Stimulated activated CD8-positive, alpha-beta memory T cell treated with anti-CD3 and anti-CD28 coated beads, Interleukin-2, amount 100 ng/mL, for 48 hours (primary cell): ENCODE measurements at regions not wholly inside any gene's neighbourhood (a gene's known extent, or its start where the extent isn't known, plus 50 kb on each side); places are given as distances from the start of the nearest gene placed in this dataset.

ENCODE experiments used
- DNase-seq, 2 donors: peaks; one replicate each; pipeline ENCODE4 v3.0.0-alpha.2; 2020; ENCODE audit warnings: low read depth in 2 of 2

- DNase-seq = no peak
Measured at GRCh38 chr1:221363039-221363438, 378.9 kb downstream of the DUSP10 start.

GRCh38 chr1:221366495-221367110, 375.3 kb downstream of the DUSP10 start:
- no peak for DNase-seq

- no peak for DNase-seq
Measured at GRCh38 chr1:221371705-221372104, 370.2 kb downstream of the DUSP10 start.

- no peak for DNase-seq
Measured at GRCh38 chr1:221373795-221374194, 368.1 kb downstream of the DUSP10 start.

- no peak for DNase-seq
Measured at GRCh38 chr1:221376286-221376685, 365.6 kb downstream of the DUSP10 start.

GRCh38 chr1:221381910-221382623, 359.8 kb downstream of the DUSP10 start:
- DNase-seq = no peak

- no peak for DNase-seq
Measured at GRCh38 chr1:221392453-221392852, 349.4 kb downstream of the DUSP10 start.

GRCh38 chr1:221394011-221394544, 347.8 kb downstream of the DUSP10 start:
- no peak for DNase-seq

- DNase-seq = no peak
Measured at GRCh38 chr1:221396526-221396925, 345.4 kb downstream of the DUSP10 start.

GRCh38 chr1:221397141-221397540, 344.7 kb downstream of the DUSP10 start:
- no peak for DNase-seq

- DNase-seq = no peak
Measured at GRCh38 chr1:221397606-221398005, 344.3 kb downstream of the DUSP10 start.

- no peak for DNase-seq
Measured at GRCh38 chr1:221405146-221405545, 336.7 kb downstream of the DUSP10 start.

- DNase-seq = no peak
Measured at GRCh38 chr1:221408117-221408803, 333.6 kb downstream of the DUSP10 start.

GRCh38 chr1:221411283-221411682, 330.6 kb downstream of the DUSP10 start:
- no peak for DNase-seq

- no peak for DNase-seq
Measured at GRCh38 chr1:221414772-221415539, 326.9 kb downstream of the DUSP10 start.

GRCh38 chr1:221415651-221416050, 326.2 kb downstream of the DUSP10 start:
- no peak for DNase-seq

GRCh38 chr1:221416142-221416541, 325.7 kb downstream of the DUSP10 start:
- no peak for DNase-seq

GRCh38 chr1:221416723-221417122, 325.2 kb downstream of the DUSP10 start:
- DNase-seq = no peak

GRCh38 chr1:221418346-221418745, 323.5 kb downstream of the DUSP10 start:
- DNase-seq = no peak

GRCh38 chr1:221419513-221420095, 322.3 kb downstream of the DUSP10 start:
- no peak for DNase-seq

- DNase-seq = no peak
Measured at GRCh38 chr1:221429264-221429663, 312.6 kb downstream of the DUSP10 start.
